ENCODE measurements at regions not wholly inside any gene's neighbourhood (a gene's known extent, or its start where the extent isn't known, plus 50 kb on each side); places are given as distances from the start of the nearest gene placed in this dataset.

DNA sequence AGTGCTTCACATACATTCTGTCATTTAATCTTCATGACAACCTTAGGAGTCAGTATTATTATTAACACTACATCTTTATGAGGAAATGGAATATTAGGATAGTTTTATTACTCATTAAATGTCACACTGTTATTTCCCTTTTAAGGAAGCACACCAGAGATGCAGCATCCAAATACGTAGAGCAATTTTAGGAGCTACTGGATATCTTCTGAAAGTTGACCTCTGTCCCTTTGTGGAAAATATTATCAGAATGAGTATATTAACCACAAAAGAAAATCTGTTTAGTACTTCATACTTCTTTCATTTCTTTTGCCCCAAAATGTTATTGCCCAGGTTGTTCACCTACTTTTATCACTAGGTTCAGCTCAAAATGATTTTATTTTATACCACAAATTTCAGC is 72.9 kb upstream of the APCDD1 start:
- no peak for DNase-seq (ENCODE audit: low spot score)

DNA sequence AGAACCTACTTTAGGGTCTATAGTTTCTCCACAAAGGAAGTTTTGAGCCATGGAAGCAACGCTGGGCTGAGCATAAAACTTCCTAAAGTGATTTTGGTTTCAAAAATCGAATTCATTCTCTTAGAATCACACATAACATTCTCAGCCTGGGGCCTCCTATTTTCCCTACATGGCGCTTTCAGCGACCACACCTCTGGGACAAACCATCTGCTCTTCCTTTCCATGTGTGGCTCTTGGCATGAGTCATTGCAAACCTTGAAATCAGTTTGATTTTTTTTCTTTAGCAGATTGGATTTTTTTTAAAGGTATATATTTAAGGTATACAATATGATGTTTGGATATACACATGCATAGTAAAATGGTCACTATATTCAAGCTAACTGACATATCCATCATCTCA is 72.5 kb upstream of the APCDD1 start:
- no peak for DNase-seq (ENCODE audit: low spot score)

DNA sequence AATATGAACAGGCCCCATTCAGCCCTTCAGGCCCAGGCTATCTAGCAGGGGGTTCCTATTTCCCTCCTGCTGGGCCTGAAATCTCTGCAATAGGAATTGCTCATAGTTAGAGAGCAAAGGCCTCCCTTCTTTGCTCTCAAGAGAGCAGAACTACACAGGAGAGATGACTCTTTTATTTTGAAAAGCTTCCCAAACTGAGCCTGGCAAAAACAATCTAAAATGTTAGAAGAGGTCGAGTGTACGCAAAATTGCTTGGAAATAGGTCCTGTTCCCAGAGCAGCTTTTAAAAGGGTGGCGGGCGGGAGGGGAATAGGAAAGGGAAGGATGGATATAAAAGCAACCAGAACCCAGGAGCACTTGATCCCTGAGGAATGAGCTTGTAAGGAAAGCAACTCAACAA is 68.4 kb upstream of the APCDD1 start:
- no peak for DNase-seq (ENCODE audit: low spot score)

DNA sequence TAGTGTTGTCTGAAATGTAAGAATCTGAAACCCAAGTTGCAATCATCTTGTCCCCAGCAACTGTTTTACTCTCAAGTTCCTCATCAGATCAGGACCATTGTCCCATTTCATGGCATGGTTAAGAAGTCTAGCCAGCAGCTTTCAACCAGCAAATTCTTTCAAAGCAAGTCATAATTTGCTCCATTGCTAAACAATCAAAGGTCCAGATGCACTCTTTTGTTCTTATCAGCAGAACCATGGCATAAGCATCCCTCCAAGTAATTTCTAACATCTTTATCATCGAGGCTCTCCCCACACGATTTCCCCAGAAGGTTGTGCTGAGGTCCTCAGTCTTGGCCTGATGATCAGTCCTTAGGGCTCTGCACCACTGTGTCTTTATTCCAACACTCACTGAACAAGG is 67.5 kb upstream of the APCDD1 start:
- DNase-seq (ENCODE audit: low spot score) = no peak

DNA sequence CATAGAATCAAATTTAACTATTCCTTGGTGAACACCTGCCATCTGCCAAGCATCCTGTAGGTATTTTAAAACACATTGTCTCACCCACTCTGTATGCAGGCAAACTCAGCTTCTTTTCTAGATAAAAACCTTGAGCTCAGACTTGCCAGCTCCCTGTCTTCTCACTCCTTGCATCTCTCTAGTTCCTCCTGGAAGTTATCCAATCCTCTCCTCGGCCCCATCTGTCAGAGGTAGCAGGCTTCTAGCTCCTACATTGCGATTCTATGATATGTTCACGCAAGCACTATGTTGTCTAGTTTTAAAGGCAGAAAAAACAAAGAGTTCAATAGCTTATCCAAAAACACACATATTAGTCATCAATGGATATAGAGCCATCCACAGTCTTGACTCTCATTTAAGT is 67.0 kb upstream of the APCDD1 start:
- DNase-seq (ENCODE audit: low spot score) = no peak

DNA sequence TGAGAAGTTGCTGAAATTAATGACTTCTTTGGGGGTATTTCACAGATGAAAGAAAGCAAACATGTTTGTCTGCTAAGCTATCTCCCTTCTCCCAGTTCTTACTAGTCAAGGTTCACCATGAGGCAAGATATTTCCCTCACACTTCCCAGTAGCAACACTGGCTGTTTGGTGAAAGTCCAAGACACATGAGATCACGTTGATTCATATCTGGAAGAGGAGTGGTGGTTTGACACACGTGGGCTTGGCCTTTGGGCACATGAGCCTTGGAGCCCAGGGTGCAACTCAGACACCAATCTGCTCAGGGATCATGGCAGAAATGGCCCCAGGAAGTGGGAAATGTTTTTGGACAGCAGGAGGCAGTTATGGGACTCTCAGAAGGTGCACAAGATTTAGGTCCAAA is 66.1 kb upstream of the APCDD1 start:
- no peak for DNase-seq (ENCODE audit: low spot score)

DNA sequence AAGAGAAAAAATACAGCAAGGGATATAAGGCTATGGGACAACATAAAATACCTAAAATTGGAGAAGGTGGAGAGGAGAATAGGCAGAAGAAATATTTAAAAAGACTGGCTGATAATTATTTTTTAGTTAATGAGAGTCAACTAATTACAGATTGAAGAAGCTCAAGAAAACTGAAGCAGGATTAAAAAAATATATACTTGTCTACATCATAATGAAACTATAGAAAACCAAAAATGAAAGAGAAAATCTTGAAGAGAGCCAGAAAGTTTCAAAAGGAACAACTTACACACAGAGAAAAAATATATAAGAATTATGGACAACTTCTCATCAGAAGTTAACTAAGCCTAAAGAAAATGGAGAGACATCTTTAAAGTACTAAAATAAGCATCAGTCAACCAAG is 62.9 kb upstream of the APCDD1 start:
- DNase-seq (ENCODE audit: low spot score) = no peak

DNA sequence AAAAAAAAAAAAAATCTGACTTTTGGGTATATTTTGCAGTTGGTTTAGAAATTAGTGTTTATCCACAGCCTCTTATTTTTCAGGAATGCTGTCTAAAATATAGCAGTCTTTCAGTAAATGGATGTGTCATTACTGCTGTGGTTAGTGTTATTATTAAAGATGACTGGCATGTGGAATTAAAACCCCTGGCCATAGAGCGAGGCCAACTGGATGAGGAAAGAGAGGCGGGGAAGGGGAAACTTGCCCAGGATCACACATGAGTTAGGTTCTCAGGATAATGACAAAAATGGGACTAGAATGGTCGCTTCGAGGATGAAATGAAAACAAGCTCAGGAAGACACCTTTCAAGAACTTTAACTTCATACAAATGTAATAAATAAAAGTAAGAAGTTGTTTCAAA is 57.4 kb upstream of the APCDD1 start:
- DNase-seq (ENCODE audit: low spot score) = no peak

DNA sequence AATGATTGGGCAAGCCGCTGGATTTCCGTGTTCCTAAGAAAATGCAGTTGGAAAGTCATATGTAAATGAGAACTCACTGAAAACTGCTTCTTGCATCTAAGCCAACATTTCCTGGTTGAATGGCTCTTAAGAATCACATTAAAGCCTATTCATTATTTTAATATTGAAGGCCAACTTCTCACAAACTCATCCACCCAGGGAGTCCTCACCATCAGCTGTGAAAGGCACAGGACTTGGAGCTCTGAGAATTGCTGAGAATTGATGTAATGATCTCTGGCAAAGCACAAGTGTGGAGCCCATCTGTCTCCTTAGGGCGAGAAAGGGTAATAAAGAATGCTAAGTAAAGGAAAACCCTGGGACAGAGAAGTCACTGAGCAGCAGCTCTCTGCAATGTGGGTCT is 55.9 kb upstream of the APCDD1 start:
- DNase-seq (ENCODE audit: low spot score) = no peak

DNA sequence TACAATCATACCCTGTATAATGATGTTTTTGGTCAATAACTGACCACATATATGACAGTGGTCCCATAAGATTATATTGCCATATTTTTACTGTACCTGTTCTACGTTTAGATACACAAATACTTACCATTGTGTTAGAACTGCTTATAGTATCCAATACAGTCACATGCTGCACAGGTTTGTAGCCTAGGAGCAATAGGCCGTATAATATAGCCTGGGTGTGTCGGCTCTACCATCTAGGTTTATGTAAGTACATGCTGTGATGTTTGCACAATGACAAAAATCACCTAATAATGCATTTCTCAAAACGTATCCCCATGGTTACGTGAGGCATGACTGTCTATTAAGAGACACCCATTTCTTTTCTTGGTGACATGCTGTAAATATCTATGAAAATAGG is 55.0 kb upstream of the APCDD1 start:
- no peak for DNase-seq (ENCODE audit: low spot score)

DNA sequence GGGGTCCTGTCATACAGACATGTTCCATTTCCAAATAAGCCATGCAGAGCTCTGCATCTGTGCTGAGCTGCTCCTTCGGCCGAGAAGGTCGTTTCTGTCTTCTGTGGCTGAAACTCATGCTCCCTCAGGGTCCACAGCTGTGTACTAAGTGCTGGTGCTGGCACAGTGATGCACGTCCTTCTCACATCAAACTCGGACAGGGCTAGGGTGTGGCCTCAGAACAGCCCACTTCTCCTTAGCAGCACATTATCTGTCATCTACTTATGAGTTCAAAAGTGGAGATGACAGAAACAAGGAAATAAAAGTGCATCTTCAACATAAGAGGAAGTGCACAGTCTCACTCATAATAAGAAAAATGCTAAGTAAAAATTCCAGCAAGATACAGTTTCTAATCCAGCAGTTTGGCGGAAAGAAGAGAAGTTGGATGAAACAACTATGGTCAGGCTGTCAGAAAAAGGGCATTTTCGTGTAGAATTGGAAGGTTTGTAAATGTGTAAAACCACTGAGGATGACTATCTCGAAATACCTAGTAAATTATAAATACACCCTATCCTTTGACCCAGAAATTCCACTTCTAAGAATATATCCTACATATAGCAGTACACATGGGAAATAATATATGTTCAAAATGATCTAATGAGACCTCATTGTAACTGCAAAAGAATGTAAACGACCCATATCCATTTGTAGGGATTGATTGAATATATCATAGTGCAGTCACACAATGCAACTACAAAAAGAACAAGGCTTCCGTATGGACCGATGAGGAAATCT is 53.7 kb upstream of the APCDD1 start:
- DNase-seq (ENCODE audit: low spot score) = no peak

DNA sequence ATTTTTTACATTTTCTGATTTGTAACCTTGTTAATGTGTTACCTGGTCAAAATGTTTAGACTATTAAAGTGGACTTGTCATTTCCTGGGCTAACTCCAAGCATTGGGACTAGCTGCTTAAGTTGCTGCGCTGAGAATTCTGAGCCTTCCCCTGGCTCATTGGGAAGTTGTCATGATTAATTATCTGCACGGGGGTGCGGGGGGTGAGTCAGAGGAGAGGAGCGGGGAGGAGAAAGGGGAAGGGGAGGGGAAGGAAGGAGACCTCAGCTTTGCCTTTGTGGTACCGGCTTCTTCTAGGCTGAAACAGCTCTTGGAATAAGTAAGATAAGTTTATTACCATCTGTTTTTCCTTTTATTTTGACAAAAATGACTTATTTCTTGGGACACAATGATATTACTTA is 52.9 kb upstream of the APCDD1 start:
- DNase-seq (ENCODE audit: low spot score) = no peak

DNA sequence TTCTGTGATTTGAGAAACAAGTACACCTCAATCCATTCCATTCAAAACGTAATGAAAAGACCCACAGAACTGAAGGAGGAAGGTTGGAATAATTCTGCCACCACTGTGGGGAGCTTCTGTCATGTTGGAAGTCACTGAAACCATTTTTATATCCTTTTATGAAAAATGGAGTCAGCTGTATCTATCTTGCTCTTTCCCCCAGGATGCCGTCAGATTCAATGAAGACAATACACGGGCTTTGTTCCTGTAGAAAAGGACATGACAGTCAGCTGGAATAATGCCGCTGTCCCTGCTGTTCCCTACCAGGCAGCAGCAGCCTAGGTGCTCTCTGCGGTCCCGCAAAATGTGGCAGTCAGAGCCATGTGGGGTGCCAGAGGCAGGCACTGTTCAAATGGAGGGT is 52.5 kb upstream of the APCDD1 start:
- DNase-seq (ENCODE audit: low spot score) = no peak

DNA sequence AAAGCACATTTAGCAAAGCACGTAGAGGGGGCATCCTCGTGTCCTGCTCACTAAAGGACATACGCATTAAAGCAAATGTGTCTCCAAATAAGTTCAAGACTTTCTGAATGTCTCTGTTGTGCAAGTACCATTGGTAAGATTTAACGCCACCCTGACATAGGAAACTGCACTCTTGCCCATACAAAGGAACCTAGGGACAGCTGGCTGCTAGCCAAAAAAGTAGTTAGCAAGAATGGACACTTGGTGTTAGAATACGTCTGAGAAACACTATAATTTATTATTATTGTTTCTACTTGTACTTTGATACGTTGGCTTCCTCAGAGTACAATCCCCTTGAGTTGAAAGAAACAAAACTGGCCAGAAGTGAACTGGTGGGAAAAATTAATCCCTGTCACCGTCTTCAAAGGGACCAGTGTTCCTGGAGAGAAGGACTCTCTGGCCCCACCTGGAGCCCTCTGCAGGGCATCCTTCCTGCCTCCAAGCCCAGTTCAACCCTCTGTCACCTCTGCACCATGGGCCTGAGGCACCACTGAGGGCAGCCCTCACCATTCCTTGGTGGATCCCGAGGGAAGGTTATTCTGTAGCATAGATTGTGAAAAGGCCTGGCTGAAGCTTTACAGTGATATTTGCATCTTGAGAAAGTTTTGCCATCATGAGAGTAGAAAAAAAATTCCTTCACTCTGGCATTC is 51.4 kb upstream of the APCDD1 start:
- DNase-seq (ENCODE audit: low spot score) = no peak

DNA sequence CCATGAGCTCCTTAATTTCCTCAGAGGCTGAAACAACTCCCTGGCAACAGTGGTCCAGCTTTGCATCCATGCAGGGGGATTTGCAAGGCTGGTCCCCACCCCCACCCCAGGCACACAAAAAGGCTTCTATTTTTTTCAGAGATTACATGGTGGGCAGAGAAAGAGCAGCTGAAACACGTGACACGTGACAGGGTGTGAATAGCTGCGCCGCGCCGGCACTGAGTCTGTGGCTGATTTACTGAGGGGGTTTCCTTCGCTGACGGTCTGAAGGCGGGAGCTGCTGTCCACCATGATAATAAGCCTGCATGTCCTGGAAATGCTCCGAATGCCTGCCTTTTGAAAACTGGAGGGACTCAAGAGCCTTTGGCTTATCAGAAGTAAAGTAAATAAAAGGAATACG is 50.7 kb upstream of the APCDD1 start:
- peak; percentile 79 for DNase-seq (ENCODE audit: low spot score)

DNA sequence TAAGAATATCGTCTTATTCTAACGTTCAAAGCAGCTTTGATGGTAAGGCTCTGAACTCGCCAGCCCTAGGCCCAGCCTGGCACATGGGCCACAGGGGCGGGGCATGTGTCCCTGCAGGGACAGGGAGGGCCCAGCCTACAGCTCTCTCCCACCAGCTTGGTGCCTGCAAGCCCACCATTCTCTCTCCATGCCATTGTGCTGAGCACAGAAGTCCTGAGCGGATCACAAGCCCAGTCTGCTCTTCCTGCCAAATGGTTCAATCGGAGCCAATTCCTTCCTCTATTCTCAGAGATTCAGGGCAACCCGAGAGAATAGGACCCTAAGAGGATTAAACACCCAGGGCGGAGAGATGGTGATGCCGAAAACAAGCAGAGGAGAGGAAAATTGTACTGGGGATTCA is 50.3 kb upstream of the APCDD1 start:
- DNase-seq (ENCODE audit: low spot score) = no peak
